SU-DHL-6 (cell line): ENCODE measurements at regions not wholly inside any gene's neighbourhood (a gene's known extent, or its start where the extent isn't known, plus 50 kb on each side); places are given as distances from the start of the nearest gene placed in this dataset.

Source experiments
- CTCF ChIP-seq: fragments of 200-600 bp; sonication (generic); IDR thresholded peaks from one replicate; pipeline ENCODE4 v1.5.1; 2017; ENCODE audit warnings: antibody characterized with exemption, mild to moderate bottlenecking, low read length, moderate library complexity; ENCODE audit not compliant: insufficient read depth, poor library complexity, severe bottlenecking
- EZH2phosphoT487 ChIP-seq: fragments of 200-600 bp; sonication (generic), shearing (Covaris generic); conservative IDR thresholded peaks from 2 replicates; pipeline ENCODE4 v1.6.1; 2018; ENCODE audit warnings: mild to moderate bottlenecking, antibody characterized with exemption, low read length, moderate library complexity, mixed read lengths

DNA sequence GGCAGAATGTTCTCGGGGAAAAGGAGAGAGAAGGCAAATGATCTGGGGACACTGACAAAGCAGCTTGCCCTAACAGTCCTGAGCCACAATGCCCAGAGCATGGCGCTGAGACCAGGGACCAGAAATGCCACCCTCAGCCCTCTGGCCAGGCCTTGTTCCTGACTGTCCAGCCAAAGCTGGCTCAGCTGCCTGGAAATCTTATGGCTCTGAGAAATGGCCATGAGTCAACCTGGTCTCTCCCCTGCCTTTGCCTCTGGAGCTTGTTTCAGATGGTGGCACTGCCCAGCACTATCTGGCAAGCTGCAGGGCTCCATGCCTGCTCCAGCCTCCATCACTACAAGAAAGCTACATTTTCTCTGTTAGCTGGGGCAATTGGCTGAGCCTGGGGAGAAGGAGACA, 90.5 kb upstream of the PLXNA4 start:
- no peak for TF ChIP-seq CTCF
- TF ChIP-seq EZH2phosphoT487 = no peak
